Epithelial cell of esophagus (primary cell): ENCODE measurements at regions not wholly inside any gene's neighbourhood (a gene's known extent, or its start where the extent isn't known, plus 50 kb on each side); places are given as distances from the start of the nearest gene placed in this dataset.

Experiments
- DNase-seq: peaks from one replicate; pipeline ENCODE4 v3.0.0; 2010; ENCODE audit warnings: low read depth
- H3K4me3 ChIP-seq: 2 replicates; pipeline ENCODE4 v1.5.1; 2011; ENCODE audit warnings: mild to moderate bottlenecking, low read length, control low read depth
- TF ChIP-seq, protein P1 (sequence below): IDR thresholded peaks from 2 replicates; pipeline ENCODE4 v1.5.1; 2011; ENCODE audit warnings: low read depth, mild to moderate bottlenecking, low read length, control low read depth, inconsistent platforms; ENCODE audit not compliant: insufficient read depth; ENCODE audit errors: missing control alignments

DNA sequence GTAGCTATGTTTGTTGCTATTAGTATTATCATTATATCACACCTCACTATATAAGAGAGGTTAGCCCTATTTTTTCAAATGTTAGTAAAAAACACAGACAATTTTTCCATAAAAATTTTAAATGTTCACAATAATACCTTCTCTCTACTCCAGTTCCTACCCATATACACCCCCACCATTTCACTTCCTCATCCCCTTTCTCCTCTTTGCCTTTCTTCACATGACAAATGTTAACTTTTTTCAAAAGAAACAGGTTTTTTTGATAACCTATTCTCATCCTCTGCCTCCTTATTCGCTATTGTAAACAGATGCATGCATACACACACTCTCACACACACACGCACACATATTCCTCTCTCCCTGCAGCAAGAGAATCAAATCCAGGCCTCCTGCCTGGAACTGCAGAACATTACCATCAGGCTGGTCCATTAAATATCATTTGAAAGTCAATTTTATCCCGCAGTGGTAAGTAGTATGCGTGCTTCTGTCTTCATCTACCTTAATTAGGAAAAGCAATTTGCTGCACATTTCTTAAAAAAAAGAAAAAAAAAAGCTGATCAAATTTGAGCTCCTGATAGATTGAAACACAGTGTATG, 55.5 kb downstream of the MID1IP1 start:
- DNase-seq = no peak
- no peak overlapping the region for H3K4me3 ChIP-seq
- TF ChIP-seq, protein P1, sequence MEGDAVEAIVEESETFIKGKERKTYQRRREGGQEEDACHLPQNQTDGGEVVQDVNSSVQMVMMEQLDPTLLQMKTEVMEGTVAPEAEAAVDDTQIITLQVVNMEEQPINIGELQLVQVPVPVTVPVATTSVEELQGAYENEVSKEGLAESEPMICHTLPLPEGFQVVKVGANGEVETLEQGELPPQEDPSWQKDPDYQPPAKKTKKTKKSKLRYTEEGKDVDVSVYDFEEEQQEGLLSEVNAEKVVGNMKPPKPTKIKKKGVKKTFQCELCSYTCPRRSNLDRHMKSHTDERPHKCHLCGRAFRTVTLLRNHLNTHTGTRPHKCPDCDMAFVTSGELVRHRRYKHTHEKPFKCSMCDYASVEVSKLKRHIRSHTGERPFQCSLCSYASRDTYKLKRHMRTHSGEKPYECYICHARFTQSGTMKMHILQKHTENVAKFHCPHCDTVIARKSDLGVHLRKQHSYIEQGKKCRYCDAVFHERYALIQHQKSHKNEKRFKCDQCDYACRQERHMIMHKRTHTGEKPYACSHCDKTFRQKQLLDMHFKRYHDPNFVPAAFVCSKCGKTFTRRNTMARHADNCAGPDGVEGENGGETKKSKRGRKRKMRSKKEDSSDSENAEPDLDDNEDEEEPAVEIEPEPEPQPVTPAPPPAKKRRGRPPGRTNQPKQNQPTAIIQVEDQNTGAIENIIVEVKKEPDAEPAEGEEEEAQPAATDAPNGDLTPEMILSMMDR = no peak

DNA sequence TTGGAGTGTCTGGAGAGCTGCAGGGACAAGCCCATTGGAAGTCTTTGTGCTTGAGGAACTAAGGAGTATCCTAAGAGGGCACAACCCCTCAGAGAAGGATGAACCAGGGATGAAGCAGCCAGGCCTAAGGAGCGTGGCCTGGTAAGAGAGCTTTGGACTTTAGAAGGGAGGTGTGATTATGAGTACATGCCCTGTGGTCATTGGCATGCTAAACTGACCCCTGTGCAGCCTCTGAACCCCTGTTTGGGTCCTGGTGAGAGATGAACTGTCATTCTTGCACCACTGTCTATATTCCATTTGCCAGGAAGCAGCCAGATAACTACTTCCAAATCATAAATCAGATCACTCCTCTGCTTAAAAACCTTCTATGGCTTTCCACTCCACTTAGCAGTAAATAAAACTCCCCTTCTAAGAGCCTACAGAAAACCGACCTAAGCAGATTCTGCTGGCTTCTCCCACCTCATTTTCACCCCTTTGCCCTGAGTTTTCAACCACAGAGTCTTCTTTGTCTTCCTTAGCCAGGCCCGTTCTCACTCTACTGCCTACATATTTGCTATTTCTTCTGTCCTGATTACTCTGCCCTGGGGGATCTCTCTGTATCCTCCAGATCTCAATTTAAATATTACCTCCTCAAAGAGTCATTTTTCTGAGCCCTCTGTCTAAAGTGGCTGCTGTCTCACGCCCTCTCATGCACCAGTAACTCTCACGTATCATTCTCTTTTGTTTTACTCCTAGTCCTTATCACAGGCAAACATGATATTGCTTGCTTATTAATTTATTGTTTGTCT, 56.7 kb downstream of the MID1IP1 start:
- TF ChIP-seq, protein P1 = no peak
- H3K4me3 ChIP-seq = no peak overlapping the region
- no peak for DNase-seq

DNA sequence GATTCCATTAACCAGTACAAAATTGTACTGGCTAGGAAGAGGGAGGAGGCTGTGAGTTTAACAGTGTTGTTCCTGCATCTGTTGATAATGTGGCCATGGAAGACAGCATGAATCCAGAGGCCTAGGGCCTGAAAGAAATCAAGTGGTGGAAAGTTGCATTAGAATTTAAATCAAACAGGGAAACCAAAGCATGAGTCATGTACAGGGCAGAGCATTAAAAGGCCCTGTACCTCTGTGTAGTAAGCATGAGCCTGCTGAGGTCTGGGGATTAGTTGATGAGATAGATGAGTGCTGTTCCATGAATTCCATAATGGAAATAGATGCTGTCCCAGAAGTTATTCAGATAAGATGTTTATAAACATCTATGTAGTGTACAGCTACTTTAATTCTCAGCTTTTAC, 58.3 kb downstream of the MID1IP1 start:
- DNase-seq = peak; percentile 30
- TF ChIP-seq, protein P1 = no peak

DNA sequence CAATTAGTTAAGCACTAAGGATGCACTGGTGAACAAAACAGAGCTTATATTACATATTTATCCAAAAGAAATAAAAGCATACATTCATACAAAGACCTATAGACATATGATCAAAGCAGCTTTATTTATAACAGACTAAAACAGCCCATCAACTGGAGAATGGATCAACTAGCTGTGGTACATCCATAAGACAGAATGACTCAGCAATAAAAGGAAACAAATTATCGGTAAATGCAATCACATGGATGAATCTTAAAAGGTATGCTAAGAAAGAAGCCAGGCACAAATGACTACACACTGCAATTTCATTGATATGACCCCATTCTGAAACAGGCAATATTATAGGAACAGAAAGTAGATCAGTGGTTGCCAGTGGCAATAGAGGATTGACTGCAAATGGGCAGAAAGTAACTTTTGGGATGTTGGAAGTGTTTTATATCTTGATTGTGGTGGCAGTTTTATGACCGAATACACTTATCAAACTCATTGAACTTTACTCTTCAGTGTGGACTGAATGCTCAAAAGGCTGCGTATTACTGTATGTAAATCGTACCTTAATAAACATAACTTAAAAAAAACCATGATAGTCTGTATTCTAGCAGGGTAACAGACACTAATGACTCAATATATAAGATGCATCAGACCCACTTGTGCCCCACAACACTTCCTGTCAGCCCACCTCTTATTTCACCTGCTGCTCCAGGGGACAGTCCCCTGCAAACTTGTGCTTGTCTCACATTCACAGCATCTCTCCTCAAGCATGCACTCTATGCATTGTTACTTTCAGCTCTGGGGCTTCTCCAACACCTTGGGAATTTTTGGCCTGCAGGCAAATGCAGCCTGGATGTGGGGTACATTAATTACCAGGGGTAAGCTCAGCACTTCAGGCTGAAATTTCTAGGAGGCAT, 59.1 kb downstream of the MID1IP1 start:
- TF ChIP-seq, protein P1 = no peak
- no peak for DNase-seq

More for the DNA sequence above, 58.3 kb downstream of the MID1IP1 start:
- H3K4me3 ChIP-seq = no peak overlapping the region

DNA sequence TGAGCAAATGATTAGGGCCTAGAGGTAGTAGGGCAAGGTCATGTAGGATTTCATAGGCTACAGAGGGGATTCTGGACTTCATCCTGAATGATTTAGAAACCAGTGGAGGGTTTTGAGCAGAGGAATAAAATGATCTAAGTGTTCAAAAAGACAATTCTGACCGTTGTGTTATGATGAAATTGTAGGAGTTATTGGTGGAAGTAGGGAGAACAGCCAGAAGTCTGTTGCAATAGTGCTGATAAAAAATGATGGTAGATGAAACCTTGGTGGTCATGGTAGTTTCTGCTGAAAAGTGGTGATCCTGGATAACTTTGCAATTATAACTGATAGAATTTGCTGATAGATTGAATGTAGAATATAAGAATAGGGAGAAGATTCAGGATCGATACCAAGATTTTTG, 60.2 kb downstream of the MID1IP1 start:
- DNase-seq = no peak
- H3K4me3 ChIP-seq = no peak overlapping the region
- TF ChIP-seq, protein P1 = no peak

More for the DNA sequence above, 59.1 kb downstream of the MID1IP1 start:
- no peak overlapping the region for H3K4me3 ChIP-seq

DNA sequence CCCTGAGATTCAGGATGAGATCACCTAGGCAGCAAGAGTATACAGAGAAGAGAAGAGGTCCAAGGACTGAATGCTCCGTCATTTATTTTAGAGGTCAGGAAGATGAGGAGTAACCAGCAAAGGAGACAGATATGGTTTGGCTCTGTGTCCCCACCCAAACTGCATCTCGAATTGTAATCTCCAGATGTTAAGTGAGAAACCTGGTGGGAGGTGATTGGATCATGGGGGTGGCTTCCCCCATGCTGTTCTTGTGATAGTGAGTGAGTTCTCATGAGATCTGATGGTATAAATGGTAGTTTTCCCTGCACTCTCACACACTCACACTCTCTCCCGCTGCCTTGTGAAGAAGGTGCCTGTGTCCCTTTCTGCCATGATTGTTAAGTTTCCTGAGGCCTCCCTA, 60.8 kb downstream of the MID1IP1 start:
- no peak overlapping the region for H3K4me3 ChIP-seq
- TF ChIP-seq, protein P1 = no peak

More for the DNA sequence above, 60.8 kb downstream of the MID1IP1 start:
- DNase-seq = no peak
